Activated naive CD8-positive, alpha-beta T cell treated with anti-CD3 and anti-CD28 coated beads, Interleukin-2, amount 50 U/mL, for 24 hours (primary cell): ENCODE measurements at regions not wholly inside any gene's neighbourhood (a gene's known extent, or its start where the extent isn't known, plus 50 kb on each side); places are given as distances from the start of the nearest gene placed in this dataset.
"Not testable (repeated sequence)": the region's sequence is repeated elsewhere in the genome, so short reads cannot be mapped to it uniquely, and the experiment has no call there.

Experiments
- ATAC-seq: fragments of 150-1000 bp; cut with Tn5 transposase; one replicate; pipeline ENCODE4 v1.10.0; 2021
- DNase-seq: peaks from one replicate; pipeline ENCODE4 v3.0.0; 2021
- H3K27ac Mint-ChIP-seq: one replicate; pipeline ENCODE4 v1.8.0; 2021; ENCODE audit warnings: mild to moderate bottlenecking, mixed read lengths
- H3K27me3 Mint-ChIP-seq: one replicate; pipeline ENCODE4 v1.8.0; 2021; ENCODE audit warnings: mixed read lengths
- H3K36me3 Mint-ChIP-seq: one replicate; pipeline ENCODE4 v1.8.0; 2021; ENCODE audit warnings: low read depth, mixed read lengths
- H3K4me1 Mint-ChIP-seq: one replicate; pipeline ENCODE4 v1.8.0; 2021; ENCODE audit warnings: mixed read lengths
- H3K4me3 Mint-ChIP-seq: one replicate; pipeline ENCODE4 v1.8.0; 2021; ENCODE audit warnings: mild to moderate bottlenecking, moderate library complexity, mixed read lengths
- H3K9me3 Mint-ChIP-seq: one replicate; pipeline ENCODE4 v1.8.0; 2021; ENCODE audit warnings: mixed read lengths

DNA sequence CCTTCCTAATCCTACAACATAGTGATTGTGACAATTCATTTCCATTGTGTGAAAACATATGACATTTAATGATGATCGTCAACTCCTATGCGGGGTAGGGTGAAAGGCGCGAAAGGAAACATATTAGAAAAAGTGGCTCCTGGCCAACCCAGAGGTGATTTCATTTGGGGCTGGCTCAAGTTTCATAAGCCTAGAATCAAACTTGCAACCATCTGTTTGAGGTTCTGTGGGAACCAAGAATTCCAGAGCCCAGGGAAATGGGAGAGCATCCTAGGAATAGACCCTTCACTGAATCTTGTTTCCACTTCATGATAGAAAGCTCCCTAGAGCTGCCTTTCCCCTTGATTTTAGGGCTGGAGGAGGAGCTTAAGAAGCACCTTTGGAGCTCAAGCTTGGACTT lies 101.3 kb upstream of the EGFL6 start:
- Mint-ChIP-seq H3K27me3 (no peaks in the 10 kb centered on the region), H3K27ac (no peak overlapping the region)

DNA sequence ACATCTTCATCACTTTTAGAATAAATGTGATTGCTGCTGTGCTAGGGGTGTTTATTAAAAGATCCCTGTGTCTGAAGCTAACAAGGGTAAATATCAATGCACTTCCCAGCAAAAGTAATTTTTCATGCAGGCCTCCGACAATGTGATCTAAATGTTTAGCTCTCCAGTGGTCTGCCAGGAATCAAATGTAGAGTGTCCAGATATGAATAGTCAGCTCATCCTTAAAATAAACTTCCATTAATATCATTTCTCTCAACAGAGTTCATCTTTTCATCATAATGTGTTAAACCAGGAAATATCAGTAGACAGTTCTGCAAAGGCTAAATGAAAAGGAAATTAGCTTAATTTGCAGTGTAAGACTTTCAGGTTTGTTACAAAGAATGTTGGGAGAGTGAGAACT lies 102.2 kb upstream of the EGFL6 start:
- H3K27ac Mint-ChIP-seq: no peak overlapping the region
- DNase-seq (no peak), ATAC-seq (no peak)
- no peak overlapping the region for H3K4me3 Mint-ChIP-seq
- no peaks in the 10 kb centered on the region for H3K36me3 Mint-ChIP-seq
- peaks cover 4% of the 10 kb centered on the region for H3K9me3 Mint-ChIP-seq
- H3K4me1 Mint-ChIP-seq: peaks cover 11% of the 10 kb centered on the region
- H3K27me3 Mint-ChIP-seq: no peaks in the 10 kb centered on the region

More for the DNA sequence above, 101.3 kb upstream of the EGFL6 start:
- Mint-ChIP-seq H3K9me3 (peaks cover 4% of the 10 kb centered on the region), H3K4me3 (no peak overlapping the region), H3K36me3 (no peaks in the 10 kb centered on the region), H3K4me1 (peaks cover 16% of the 10 kb centered on the region)
- DNase-seq (no peak), ATAC-seq (no peak)

DNA sequence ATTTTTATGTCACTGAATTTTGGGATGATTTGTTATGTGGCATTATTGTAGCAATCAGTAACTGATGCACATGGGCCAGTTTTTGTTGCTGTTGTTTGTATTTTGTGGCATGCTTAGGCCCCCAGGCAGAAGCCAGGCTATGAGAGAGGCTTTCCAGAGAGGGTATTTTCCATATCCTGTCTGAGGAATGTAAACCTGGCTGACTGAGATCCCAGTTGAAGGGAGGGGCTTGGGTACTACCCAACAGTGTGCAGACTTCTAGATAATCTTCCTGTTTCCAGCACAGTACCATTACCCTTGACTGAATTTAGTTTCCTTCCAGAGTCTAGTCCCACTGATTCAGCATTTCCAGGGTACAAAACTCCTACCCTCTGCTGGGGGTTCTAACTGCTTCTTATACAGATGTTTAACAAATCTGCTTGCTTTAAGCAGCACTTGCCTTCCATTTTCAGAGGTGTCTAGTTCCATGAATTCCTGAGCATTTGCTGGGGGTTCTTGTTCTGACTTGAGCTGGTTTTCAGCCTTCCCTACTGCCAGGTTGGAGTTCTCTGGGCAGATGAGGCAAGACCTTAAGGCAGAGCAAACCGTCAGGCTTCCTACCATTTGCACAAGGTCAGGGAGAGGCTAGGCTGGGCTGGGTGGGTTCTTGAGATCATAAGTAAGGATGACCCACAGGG lies 104.7 kb upstream of the EGFL6 start:
- Mint-ChIP-seq H3K9me3 (no peaks in the 10 kb centered on the region), H3K27me3 (no peaks in the 10 kb centered on the region), H3K4me1 (peaks cover 2% of the 10 kb centered on the region), H3K4me3 (no peak overlapping the region), H3K27ac (no peak overlapping the region), H3K36me3 (no peaks in the 10 kb centered on the region)
- DNase-seq: no peak
- no peak for ATAC-seq

DNA sequence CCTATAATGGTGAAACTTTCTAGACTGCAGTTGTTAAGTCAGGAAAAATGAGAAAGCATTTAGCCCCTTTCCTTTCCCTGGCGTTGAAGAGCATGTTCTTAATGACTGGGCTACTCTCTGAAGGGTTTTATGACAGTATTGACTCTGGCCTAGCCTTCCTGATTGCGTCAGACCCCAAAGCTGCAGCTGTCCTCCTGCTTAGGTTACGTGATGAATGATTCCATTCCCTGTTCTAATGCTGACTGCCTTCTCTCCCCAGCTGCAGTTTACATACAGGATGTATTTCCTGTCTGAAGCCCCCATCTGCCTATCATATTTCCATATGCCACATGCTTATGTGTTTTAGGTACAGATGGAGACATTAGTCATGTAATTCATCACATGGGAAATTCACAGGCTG lies 105.8 kb upstream of the EGFL6 start:
- ATAC-seq: no peak
- DNase-seq: no peak
- Mint-ChIP-seq H3K9me3 (no peaks in the 10 kb centered on the region), H3K4me1 (peaks cover 2% of the 10 kb centered on the region), H3K27me3 (no peaks in the 10 kb centered on the region), H3K36me3 (no peaks in the 10 kb centered on the region), H3K4me3 (no peak overlapping the region), H3K27ac (no peak overlapping the region)

DNA sequence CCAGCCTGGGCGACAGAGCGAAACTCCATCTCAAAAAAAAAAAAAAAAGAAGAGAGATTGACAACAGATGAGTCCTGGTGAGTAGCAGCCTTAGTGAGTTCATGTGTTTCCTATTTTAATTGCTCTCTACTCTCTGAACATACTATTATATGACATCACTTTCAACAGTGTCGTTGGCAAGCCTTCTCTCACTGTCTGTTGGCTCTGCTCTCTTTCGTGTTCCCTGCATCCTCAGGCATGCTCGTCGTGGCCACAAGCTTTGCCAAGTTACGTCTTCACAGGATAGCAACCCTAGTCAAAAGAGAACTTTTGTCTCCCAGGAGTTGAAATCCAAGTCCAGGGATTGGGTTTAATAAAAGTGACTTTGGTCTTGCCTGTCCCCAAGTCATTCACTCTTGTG lies 117.1 kb upstream of the EGFL6 start:
- Mint-ChIP-seq H3K36me3 (no peaks in the 10 kb centered on the region), H3K4me1 (no peaks in the 10 kb centered on the region), H3K27me3 (no peaks in the 10 kb centered on the region), H3K9me3 (no peaks in the 10 kb centered on the region), H3K4me3 (no peak overlapping the region), H3K27ac (no peak overlapping the region)
- ATAC-seq (no peak), DNase-seq (no peak)

DNA sequence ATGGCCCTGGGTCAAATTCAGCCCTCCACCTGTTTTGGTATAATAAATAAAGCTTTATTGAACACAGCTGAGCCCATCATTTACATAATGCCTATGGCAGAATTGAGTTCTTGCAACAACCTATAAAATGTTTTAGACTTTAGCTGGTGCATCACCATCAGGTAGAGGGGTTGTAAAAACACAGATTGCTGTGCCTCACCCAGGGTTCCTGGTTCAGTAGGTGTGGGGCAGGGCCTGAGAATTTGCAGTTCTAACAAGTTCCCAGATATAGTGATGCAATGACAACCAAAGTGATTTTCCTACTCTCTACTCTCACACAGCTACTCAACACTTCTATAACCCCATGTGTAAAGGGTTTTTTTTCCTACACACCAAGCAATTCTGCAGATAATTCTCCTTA lies 120.0 kb upstream of the EGFL6 start:
- Mint-ChIP-seq H3K27ac (no peak overlapping the region), H3K9me3 (no peaks in the 10 kb centered on the region), H3K27me3 (no peaks in the 10 kb centered on the region), H3K36me3 (no peaks in the 10 kb centered on the region), H3K4me3 (no peak overlapping the region), H3K4me1 (no peaks in the 10 kb centered on the region)
- DNase-seq: no peak
- no peak for ATAC-seq

DNA sequence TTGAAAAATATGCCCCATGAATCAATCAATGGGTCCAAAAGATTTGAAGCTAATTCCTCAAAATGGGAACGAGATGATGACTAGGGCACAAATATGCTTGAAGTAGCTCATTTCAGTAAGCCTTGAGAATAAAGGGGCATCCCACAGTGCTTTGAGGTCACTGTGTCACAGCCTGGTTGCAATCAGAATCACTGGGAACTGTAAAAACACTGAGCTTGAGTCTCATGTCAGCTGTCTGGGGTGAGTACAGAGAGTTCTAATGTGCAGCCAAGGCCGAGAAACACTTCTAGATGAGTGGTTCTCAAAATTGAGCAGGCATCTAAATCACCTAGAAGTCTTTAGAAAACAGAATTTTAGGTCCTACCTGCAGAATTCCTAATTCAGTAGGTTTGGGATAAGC lies 120.5 kb upstream of the EGFL6 start:
- no peak overlapping the region for H3K27ac Mint-ChIP-seq
- H3K4me3 Mint-ChIP-seq: no peak overlapping the region
- H3K9me3 Mint-ChIP-seq: no peaks in the 10 kb centered on the region
- DNase-seq (no peak), ATAC-seq (no peak)
- no peaks in the 10 kb centered on the region for H3K4me1 Mint-ChIP-seq
- no peaks in the 10 kb centered on the region for H3K27me3 Mint-ChIP-seq
- no peaks in the 10 kb centered on the region for H3K36me3 Mint-ChIP-seq

DNA sequence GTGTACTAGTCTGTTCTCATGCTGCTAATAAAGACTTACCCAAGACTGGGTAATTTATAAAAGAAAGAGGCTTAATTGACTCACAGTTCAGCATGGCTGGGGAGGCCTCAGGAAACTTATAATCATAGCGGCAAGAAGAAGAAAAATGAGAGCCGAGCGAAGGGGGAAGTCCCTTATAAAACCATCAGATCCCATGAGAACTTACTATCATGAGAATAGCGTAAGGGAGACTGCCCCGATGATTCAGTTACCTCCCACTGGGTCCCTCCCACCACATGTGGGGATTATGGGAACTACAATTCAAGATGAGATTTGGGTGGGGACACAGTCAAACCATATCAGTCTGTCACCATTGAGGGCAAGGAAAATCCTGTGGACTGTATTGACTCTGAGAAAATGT lies 121.8 kb upstream of the ATXN3L start:
- H3K27ac Mint-ChIP-seq, H3K9me3 Mint-ChIP-seq, H3K4me1 Mint-ChIP-seq, DNase-seq, H3K27me3 Mint-ChIP-seq, H3K4me3 Mint-ChIP-seq, ATAC-seq, H3K36me3 Mint-ChIP-seq: not testable (repeated sequence)

DNA sequence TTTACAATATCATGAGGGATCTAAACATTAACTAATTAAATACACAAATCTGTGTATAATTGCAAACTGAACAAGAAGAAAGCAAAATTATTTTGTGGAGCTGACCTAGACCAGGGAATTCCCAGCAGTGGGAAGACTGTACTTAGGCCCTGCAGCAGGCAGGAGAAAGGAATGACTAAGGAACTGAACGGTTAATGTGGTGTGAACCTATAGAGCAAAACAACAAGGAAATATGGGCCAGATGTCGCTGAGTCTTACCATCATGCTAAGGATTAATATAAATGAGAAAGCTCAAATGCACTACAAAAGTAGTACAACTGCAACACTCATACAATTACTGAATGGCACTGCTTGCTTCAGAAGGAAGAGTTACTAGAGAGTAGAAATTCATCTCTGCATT lies 120.3 kb upstream of the ATXN3L start:
- H3K4me1 Mint-ChIP-seq: peaks cover 7% of the 10 kb centered on the region
- no peaks in the 10 kb centered on the region for H3K27me3 Mint-ChIP-seq
- DNase-seq: no peak
- H3K27ac Mint-ChIP-seq: no peak overlapping the region
- ATAC-seq: no peak
- no peaks in the 10 kb centered on the region for H3K36me3 Mint-ChIP-seq
- H3K4me3 Mint-ChIP-seq: no peak overlapping the region
- H3K9me3 Mint-ChIP-seq: peaks cover 4% of the 10 kb centered on the region

DNA sequence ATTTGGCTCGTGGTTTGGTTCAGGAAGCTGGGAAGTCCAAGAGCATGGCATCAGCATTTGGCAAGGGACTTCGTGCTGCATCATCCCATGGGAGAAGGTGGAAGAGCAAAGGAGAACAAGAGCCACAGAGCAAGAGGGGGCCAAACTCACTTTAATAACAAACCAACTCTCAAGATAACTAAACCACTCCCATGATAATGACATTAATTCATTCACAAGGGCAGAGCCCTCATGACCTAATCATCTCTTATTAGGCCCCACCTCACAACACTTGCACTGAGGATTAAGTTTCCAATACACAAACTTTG lies 113.4 kb upstream of the ATXN3L start:
- ATAC-seq (no peak), DNase-seq (no peak)
- H3K27ac Mint-ChIP-seq: no peak overlapping the region
- no peaks in the 10 kb centered on the region for H3K9me3 Mint-ChIP-seq
- no peak overlapping the region for H3K4me3 Mint-ChIP-seq
- no peaks in the 10 kb centered on the region for H3K36me3 Mint-ChIP-seq
- H3K27me3 Mint-ChIP-seq: no peaks in the 10 kb centered on the region
- peaks cover 16% of the 10 kb centered on the region for H3K4me1 Mint-ChIP-seq

DNA sequence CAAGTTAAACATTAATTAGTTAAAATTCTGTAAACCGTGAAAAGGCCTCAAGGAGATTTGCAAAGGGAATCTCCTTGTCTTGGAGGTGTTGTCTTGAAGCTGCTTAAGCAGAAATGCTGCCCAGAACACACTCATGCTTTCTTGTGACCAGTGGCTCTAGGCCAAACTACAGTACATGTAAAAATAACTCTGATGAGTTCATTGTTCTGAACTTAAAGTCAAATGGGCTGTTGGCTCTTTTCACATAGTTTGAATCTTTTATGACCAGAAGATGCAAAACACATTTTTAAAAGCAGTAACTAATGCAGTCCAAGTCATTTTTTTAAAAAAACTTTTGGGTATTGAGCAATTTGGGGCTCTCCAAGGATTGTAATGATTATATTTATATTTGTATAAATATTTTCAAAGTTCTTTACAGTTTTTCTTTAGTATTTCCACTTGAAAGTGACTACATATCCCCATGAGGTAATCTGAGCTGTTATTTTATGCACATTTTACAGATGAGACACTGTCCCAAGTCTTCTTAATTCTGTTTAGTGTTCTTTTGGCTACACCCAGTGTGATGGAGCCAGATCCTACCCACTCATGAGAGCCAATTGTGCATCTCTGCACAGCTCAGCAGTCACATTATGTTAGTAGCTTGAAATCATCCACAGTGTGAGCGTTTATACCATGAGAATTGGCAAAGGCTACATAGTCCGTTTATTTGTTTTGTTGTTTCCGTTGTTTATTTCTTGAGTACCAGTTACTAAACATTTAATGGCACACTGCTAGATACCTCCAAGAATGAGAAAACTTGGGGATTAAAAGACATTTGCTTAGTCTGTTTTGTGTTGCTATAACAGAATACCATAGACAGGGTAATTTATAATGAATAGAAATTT lies 112.8 kb upstream of the ATXN3L start:
- DNase-seq: no peak
- H3K9me3 Mint-ChIP-seq: no peaks in the 10 kb centered on the region
- ATAC-seq: no peak
- H3K4me1 Mint-ChIP-seq: peaks cover 22% of the 10 kb centered on the region
- H3K4me3 Mint-ChIP-seq: no peak overlapping the region
- no peak overlapping the region for H3K27ac Mint-ChIP-seq
- no peaks in the 10 kb centered on the region for H3K27me3 Mint-ChIP-seq
- H3K36me3 Mint-ChIP-seq: no peaks in the 10 kb centered on the region

DNA sequence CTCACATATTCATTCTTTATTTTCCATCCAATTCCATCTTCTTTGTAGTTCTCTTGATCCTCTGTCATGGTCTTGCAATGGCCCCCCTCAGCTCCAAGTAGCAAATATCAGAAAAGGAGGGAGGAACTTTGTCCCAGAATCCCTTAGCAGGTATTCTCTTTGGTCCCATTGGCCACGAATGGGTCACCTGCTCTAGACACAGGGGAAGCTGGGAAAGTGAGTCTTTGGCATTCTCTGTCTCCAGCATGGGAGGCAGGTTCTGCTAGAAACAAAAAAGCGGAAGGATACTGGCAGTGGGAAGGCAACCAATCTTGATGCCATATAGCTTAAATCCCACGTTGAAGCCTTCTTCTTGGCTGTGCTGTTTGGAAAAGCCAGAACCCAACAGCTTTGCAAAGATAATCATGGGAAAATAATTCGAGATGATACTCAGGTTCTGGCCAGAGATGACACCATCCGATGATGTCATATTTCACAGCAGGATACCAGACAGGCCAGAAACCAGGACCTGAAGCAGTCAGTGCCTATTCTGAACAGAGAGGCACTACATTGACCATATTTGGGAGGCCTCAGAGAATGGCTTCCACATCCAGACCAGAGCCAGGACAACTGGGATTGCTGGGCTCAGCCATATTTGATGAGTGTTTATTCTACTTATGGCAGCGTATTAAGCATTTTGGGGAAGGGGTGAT lies 110.4 kb upstream of the ATXN3L start:
- no peak for ATAC-seq
- Mint-ChIP-seq H3K27ac (no peak overlapping the region), H3K4me1 (peaks cover 23% of the 10 kb centered on the region), H3K9me3 (no peaks in the 10 kb centered on the region), H3K27me3 (no peaks in the 10 kb centered on the region), H3K4me3 (no peak overlapping the region), H3K36me3 (no peaks in the 10 kb centered on the region)
- DNase-seq: no peak

DNA sequence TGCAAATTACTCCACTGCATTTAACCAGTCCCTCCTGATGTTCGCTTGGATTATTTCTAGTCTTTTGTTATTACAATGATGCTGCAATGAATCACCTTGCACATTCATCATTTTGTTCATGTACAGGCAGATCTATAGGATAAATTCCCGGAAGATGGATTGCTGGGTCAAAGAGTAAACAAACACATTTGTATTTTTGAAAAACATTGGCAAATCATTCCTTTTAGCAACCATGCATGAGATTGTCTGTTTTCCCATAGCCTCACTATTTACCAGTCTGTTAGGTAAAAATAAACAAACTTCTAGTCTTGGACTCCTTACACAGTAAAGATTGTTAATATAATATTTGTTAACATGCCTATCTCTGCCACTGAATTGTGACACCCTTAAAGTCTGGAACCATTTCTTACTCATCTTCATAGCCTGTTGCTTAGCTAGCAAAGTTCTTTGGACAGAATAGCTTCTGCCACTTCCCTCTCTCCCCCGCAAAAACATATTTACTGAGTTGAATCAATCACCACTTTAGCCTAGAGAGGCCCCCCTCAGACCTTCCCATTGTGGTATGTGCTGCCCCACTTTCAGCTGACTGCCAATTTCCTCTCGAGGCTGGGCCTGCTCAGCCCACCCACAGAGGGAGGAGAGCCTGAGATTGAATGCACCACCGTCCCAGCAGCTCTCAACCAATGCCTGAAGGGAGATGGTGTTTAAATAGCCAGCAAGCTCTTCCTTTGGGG lies 108.4 kb upstream of the ATXN3L start:
- H3K27me3 Mint-ChIP-seq: no peaks in the 10 kb centered on the region
- H3K9me3 Mint-ChIP-seq: no peaks in the 10 kb centered on the region
- no peaks in the 10 kb centered on the region for H3K36me3 Mint-ChIP-seq
- ATAC-seq (peak; percentile 88), DNase-seq (peak; percentile 26)
- H3K27ac Mint-ChIP-seq: peak overlapping the region; percentile 22
- peaks cover 23% of the 10 kb centered on the region for H3K4me1 Mint-ChIP-seq
- H3K4me3 Mint-ChIP-seq: no peak overlapping the region

DNA sequence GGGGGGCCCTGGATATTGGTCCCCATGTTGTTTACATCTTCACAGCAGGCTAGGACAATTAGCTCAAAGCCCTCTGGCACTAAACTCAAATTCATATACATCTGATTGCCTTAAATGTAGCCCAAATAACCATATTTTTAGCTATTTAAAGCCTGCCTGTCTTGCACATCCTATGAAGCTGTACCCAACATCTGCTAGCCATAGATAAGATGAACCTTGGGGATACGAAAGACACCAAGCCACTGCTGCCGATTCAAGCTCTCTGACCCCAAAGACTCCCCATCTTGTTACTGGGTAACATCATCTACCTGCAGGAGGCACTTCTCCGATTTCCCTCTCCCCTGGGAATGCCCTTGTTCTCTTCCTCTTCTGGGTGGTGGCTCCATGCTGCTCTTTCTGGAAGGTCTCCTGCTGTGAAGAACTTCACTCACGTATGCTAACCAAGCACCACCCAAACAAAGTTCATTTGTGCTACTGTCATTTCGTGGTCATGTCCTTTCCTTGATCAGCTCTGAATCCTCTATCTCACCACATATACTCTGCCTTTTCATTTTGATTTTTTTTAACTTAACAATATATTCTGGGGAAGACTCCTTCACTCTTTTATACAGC lies 107.7 kb upstream of the ATXN3L start:
- Mint-ChIP-seq H3K27me3 (no peaks in the 10 kb centered on the region), H3K36me3 (no peaks in the 10 kb centered on the region), H3K4me1 (peaks cover 23% of the 10 kb centered on the region), H3K9me3 (no peaks in the 10 kb centered on the region), H3K4me3 (no peak overlapping the region), H3K27ac (no peak overlapping the region)
- ATAC-seq (no peak), DNase-seq (no peak)
